Loucy (cell line): ENCODE measurements at regions not wholly inside any gene's neighbourhood (a gene's known extent, or its start where the extent isn't known, plus 50 kb on each side); places are given as distances from the start of the nearest gene placed in this dataset.

Experiments
- CTCF ChIP-seq: fragments of 200-600 bp; sonication (generic); conservative IDR thresholded peaks from 2 replicates; pipeline ENCODE4 v1.5.1; 2014; ENCODE audit warnings: mild to moderate bottlenecking, antibody characterized with exemption, low read length
- EZH2phosphoT487 ChIP-seq: fragments of 200-600 bp; IDR thresholded peaks from 2 replicates; pipeline ENCODE4 v1.6.1; 2018; ENCODE audit warnings: antibody characterized with exemption, mild to moderate bottlenecking, moderate library complexity, borderline replicate concordance

- TF ChIP-seq CTCF (no peak), EZH2phosphoT487 (no peak)
These were observed 120.1 kb upstream of the PHACTR3 start for GRCh38 chr20:59484228-59484627.
